ENCODE measurements at regions not wholly inside any gene's neighbourhood (a gene's known extent, or its start where the extent isn't known, plus 50 kb on each side); places are given as distances from the start of the nearest gene placed in this dataset.
A peak's percentile ranks its signal among the peaks of the same experiment; 100 is the strongest.

- Mint-ChIP-seq H3K4me1 (peaks cover 35% of the 10 kb centered on the region), H3K27me3 (ENCODE audit: insufficient read depth, low read depth, poor library complexity) (peaks cover 5% of the 10 kb centered on the region), H3K27ac (no peak overlapping the region), H3K36me3 (ENCODE audit: low read depth) (no peaks in the 10 kb centered on the region), H3K9me3 (no peaks in the 10 kb centered on the region), H3K4me3 (no peak overlapping the region)
- TF ChIP-seq, protein P1, sequence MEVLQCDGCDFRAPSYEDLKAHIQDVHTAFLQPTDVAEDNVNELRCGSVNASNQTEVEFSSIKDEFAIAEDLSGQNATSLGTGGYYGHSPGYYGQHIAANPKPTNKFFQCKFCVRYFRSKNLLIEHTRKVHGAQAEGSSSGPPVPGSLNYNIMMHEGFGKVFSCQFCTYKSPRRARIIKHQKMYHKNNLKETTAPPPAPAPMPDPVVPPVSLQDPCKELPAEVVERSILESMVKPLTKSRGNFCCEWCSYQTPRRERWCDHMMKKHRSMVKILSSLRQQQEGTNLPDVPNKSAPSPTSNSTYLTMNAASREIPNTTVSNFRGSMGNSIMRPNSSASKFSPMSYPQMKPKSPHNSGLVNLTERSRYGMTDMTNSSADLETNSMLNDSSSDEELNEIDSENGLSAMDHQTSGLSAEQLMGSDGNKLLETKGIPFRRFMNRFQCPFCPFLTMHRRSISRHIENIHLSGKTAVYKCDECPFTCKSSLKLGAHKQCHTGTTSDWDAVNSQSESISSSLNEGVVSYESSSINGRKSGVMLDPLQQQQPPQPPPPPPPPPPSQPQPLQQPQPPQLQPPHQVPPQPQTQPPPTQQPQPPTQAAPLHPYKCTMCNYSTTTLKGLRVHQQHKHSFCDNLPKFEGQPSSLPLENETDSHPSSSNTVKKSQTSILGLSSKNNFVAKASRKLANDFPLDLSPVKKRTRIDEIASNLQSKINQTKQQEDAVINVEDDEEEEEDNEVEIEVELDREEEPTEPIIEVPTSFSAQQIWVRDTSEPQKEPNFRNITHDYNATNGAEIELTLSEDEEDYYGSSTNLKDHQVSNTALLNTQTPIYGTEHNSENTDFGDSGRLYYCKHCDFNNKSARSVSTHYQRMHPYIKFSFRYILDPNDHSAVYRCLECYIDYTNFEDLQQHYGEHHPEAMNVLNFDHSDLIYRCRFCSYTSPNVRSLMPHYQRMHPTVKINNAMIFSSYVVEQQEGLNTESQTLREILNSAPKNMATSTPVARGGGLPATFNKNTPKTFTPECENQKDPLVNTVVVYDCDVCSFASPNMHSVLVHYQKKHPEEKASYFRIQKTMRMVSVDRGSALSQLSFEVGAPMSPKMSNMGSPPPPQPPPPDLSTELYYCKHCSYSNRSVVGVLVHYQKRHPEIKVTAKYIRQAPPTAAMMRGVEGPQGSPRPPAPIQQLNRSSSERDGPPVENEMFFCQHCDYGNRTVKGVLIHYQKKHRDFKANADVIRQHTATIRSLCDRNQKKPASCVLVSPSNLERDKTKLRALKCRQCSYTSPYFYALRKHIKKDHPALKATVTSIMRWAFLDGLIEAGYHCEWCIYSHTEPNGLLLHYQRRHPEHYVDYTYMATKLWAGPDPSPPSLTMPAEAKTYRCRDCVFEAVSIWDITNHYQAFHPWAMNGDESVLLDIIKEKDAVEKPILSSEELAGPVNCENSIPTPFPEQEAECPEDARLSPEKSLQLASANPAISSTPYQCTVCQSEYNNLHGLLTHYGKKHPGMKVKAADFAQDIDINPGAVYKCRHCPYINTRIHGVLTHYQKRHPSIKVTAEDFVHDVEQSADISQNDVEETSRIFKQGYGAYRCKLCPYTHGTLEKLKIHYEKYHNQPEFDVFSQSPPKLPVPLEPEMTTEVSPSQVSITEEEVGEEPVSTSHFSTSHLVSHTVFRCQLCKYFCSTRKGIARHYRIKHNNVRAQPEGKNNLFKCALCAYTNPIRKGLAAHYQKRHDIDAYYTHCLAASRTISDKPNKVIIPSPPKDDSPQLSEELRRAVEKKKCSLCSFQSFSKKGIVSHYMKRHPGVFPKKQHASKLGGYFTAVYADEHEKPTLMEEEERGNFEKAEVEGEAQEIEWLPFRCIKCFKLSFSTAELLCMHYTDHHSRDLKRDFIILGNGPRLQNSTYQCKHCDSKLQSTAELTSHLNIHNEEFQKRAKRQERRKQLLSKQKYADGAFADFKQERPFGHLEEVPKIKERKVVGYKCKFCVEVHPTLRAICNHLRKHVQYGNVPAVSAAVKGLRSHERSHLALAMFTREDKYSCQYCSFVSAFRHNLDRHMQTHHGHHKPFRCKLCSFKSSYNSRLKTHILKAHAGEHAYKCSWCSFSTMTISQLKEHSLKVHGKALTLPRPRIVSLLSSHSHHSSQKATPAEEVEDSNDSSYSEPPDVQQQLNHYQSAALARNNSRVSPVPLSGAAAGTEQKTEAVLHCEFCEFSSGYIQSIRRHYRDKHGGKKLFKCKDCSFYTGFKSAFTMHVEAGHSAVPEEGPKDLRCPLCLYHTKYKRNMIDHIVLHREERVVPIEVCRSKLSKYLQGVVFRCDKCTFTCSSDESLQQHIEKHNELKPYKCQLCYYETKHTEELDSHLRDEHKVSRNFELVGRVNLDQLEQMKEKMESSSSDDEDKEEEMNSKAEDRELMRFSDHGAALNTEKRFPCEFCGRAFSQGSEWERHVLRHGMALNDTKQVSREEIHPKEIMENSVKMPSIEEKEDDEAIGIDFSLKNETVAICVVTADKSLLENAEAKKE (CRISPR knock-in tag; IDR thresholded peaks at IDR 0.05) = no peak
- TF ChIP-seq, protein P2, sequence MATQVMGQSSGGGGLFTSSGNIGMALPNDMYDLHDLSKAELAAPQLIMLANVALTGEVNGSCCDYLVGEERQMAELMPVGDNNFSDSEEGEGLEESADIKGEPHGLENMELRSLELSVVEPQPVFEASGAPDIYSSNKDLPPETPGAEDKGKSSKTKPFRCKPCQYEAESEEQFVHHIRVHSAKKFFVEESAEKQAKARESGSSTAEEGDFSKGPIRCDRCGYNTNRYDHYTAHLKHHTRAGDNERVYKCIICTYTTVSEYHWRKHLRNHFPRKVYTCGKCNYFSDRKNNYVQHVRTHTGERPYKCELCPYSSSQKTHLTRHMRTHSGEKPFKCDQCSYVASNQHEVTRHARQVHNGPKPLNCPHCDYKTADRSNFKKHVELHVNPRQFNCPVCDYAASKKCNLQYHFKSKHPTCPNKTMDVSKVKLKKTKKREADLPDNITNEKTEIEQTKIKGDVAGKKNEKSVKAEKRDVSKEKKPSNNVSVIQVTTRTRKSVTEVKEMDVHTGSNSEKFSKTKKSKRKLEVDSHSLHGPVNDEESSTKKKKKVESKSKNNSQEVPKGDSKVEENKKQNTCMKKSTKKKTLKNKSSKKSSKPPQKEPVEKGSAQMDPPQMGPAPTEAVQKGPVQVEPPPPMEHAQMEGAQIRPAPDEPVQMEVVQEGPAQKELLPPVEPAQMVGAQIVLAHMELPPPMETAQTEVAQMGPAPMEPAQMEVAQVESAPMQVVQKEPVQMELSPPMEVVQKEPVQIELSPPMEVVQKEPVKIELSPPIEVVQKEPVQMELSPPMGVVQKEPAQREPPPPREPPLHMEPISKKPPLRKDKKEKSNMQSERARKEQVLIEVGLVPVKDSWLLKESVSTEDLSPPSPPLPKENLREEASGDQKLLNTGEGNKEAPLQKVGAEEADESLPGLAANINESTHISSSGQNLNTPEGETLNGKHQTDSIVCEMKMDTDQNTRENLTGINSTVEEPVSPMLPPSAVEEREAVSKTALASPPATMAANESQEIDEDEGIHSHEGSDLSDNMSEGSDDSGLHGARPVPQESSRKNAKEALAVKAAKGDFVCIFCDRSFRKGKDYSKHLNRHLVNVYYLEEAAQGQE (IDR thresholded peaks at IDR 0.05; ENCODE audit: unreplicated experiment) = no peak
- no peak for TF ChIP-seq POLR2AphosphoS5 (IDR thresholded peaks at IDR 0.05; ENCODE audit: low read depth)
- no peak for TF ChIP-seq ETS1 (IDR thresholded peaks at IDR 0.05)
- TF ChIP-seq NANOG (IDR thresholded peaks at IDR 0.05; ENCODE audit: borderline replicate concordance) = no peak
- no peak for TF ChIP-seq ZNF114 (CRISPR knock-in tag; IDR thresholded peaks at IDR 0.05)
- TF ChIP-seq JUNB (IDR thresholded peaks at IDR 0.05; ENCODE audit: unreplicated experiment) = no peak
- Histone ChIP-seq H3K27ac (ENCODE audit: low read depth) (no peak overlapping the region), H3K79me2 (replicated peaks; ENCODE audit: insufficient read depth) (no peaks in the 10 kb centered on the region), H2AFZ (no peak overlapping the region), H3K4me3 (no peak overlapping the region), H3F3A (replicated peaks; ENCODE audit: low read depth) (no peaks in the 10 kb centered on the region; the same call in 1 of the 2 replicates), H3K9me2 (ENCODE audit: insufficient read depth) (no peaks in the 10 kb centered on the region), H3K36me3 (ENCODE audit: insufficient read depth) (no peaks in the 10 kb centered on the region), H4K20me1 (replicated peaks; ENCODE audit: insufficient read depth) (no peaks in the 10 kb centered on the region), H3K4me2 (0 out of 2 replicates have a peak overlapping the region, but pooled peaks have one; percentile 5), H3K4me1 (ENCODE audit: insufficient read depth) (peaks cover 44% of the 10 kb centered on the region), H3K27me3 (ENCODE audit: insufficient read depth) (no peaks in the 10 kb centered on the region)
- DNase-seq (ENCODE audit: low spot score) = no peak
- ATAC-seq = no peak
These were observed 70.9 kb downstream of the LLPH start for GRCh38 chr12:66059666-66060065.

Data from GM23338 (cell line).